ENCODE measurements at regions not wholly inside any gene's neighbourhood (a gene's known extent, or its start where the extent isn't known, plus 50 kb on each side); places are given as distances from the start of the nearest gene placed in this dataset.

GRCh38 chr9:118751077-118751847, 618.0 kb downstream of the BRINP1 start:
- no peak for TF ChIP-seq FOXP2 (optimal IDR thresholded peaks at IDR 0.05; ENCODE audit: borderline replicate concordance, extremely low read depth, extremely low read length, insufficient read depth)
- no peak for TF ChIP-seq POLR2AphosphoS5 (IDR thresholded peaks at IDR 0.05; ENCODE audit: low read depth, low read length)
